ENCODE measurements at regions not wholly inside any gene's neighbourhood (a gene's known extent, or its start where the extent isn't known, plus 50 kb on each side); places are given as distances from the start of the nearest gene placed in this dataset.

GRCh38 chr7:49425277-49425818, 348.1 kb upstream of the VWC2 start:
- Histone ChIP-seq H3K27me3 (ENCODE audit: insufficient read depth, low read length, poor library complexity, severe bottlenecking) (no peaks in the 10 kb centered on the region), H2AFZ (ENCODE audit: low read length) (no peak overlapping the region), H3K9me3 (ENCODE audit: insufficient read depth, low read depth, low read length) (no peaks in the 10 kb centered on the region), H4K20me1 (ENCODE audit: insufficient read depth, low read length, poor library complexity, severe bottlenecking) (no peaks in the 10 kb centered on the region), H3K36me3 (ENCODE audit: insufficient read depth, low read length) (no peaks in the 10 kb centered on the region), H3K4me2 (ENCODE audit: low read depth, low read length, poor library complexity, severe bottlenecking) (no peak overlapping the region), H3F3A (ENCODE audit: low read depth) (no peaks in the 10 kb centered on the region), H3K9me2 (replicated peaks; ENCODE audit: low read depth, low read length) (no peaks in the 10 kb centered on the region), H3K4me1 (ENCODE audit: insufficient read depth, low read length, poor library complexity, severe bottlenecking) (no peaks in the 10 kb centered on the region), H3K9ac (ENCODE audit: low read depth, low read length, poor library complexity, severe bottlenecking) (no peak overlapping the region), H3K79me2 (ENCODE audit: insufficient read depth, low read length) (no peaks in the 10 kb centered on the region), H3K4me3 (ENCODE audit: low read length, poor library complexity, severe bottlenecking) (no peak overlapping the region)
- no peak for TF ChIP-seq EZH2phosphoT487 (IDR thresholded peaks at IDR 0.05; ENCODE audit: borderline replicate concordance)
- TF ChIP-seq, protein P1, sequence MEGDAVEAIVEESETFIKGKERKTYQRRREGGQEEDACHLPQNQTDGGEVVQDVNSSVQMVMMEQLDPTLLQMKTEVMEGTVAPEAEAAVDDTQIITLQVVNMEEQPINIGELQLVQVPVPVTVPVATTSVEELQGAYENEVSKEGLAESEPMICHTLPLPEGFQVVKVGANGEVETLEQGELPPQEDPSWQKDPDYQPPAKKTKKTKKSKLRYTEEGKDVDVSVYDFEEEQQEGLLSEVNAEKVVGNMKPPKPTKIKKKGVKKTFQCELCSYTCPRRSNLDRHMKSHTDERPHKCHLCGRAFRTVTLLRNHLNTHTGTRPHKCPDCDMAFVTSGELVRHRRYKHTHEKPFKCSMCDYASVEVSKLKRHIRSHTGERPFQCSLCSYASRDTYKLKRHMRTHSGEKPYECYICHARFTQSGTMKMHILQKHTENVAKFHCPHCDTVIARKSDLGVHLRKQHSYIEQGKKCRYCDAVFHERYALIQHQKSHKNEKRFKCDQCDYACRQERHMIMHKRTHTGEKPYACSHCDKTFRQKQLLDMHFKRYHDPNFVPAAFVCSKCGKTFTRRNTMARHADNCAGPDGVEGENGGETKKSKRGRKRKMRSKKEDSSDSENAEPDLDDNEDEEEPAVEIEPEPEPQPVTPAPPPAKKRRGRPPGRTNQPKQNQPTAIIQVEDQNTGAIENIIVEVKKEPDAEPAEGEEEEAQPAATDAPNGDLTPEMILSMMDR (conservative IDR thresholded peaks at IDR 0.05; ENCODE audit: low read length) = no peak

GRCh38 chr7:49432254-49432653, 341.2 kb upstream of the VWC2 start:
- Histone ChIP-seq H3K4me3 (ENCODE audit: low read length, poor library complexity, severe bottlenecking) (no peak overlapping the region), H3K4me1 (ENCODE audit: insufficient read depth, low read length, poor library complexity, severe bottlenecking) (no peaks in the 10 kb centered on the region), H3K36me3 (ENCODE audit: insufficient read depth, low read length) (no peaks in the 10 kb centered on the region), H4K20me1 (ENCODE audit: insufficient read depth, low read length, poor library complexity, severe bottlenecking) (no peaks in the 10 kb centered on the region), H3K4me2 (ENCODE audit: low read depth, low read length, poor library complexity, severe bottlenecking) (no peak overlapping the region), H3K27me3 (ENCODE audit: insufficient read depth, low read length, poor library complexity, severe bottlenecking) (no peaks in the 10 kb centered on the region), H3F3A (ENCODE audit: low read depth) (no peaks in the 10 kb centered on the region), H3K79me2 (ENCODE audit: insufficient read depth, low read length) (no peaks in the 10 kb centered on the region), H2AFZ (ENCODE audit: low read length) (no peak overlapping the region), H3K9me3 (ENCODE audit: insufficient read depth, low read depth, low read length) (no peaks in the 10 kb centered on the region), H3K9ac (ENCODE audit: low read depth, low read length, poor library complexity, severe bottlenecking) (no peak overlapping the region), H3K9me2 (replicated peaks; ENCODE audit: low read depth, low read length) (no peaks in the 10 kb centered on the region)
- no peak for TF ChIP-seq EZH2phosphoT487 (IDR thresholded peaks at IDR 0.05; ENCODE audit: borderline replicate concordance)
- TF ChIP-seq, protein P1 (conservative IDR thresholded peaks at IDR 0.05; ENCODE audit: low read length) = no peak

GRCh38 chr7:49433794-49434193, 339.6 kb upstream of the VWC2 start:
- H3F3A ChIP-seq (ENCODE audit: low read depth) = no peaks in the 10 kb centered on the region
- no peak overlapping the region for H2AFZ ChIP-seq (ENCODE audit: low read length)
- H3K9me3 ChIP-seq (ENCODE audit: insufficient read depth, low read depth, low read length) = no peaks in the 10 kb centered on the region
- TF ChIP-seq EZH2phosphoT487 (IDR thresholded peaks at IDR 0.05; ENCODE audit: borderline replicate concordance) = no peak
- TF ChIP-seq, protein P1 (conservative IDR thresholded peaks at IDR 0.05; ENCODE audit: low read length) = no peak
- H3K9ac ChIP-seq (ENCODE audit: low read depth, low read length, poor library complexity, severe bottlenecking) = no peak overlapping the region
- H3K4me3 ChIP-seq (ENCODE audit: low read length, poor library complexity, severe bottlenecking) = no peak overlapping the region
- no peaks in the 10 kb centered on the region for H3K9me2 ChIP-seq (replicated peaks; ENCODE audit: low read depth, low read length)
- no peak overlapping the region for H3K4me2 ChIP-seq (ENCODE audit: low read depth, low read length, poor library complexity, severe bottlenecking)
- no peaks in the 10 kb centered on the region for H3K36me3 ChIP-seq (ENCODE audit: insufficient read depth, low read length)
- no peaks in the 10 kb centered on the region for H3K4me1 ChIP-seq (ENCODE audit: insufficient read depth, low read length, poor library complexity, severe bottlenecking)
- no peaks in the 10 kb centered on the region for H3K27me3 ChIP-seq (ENCODE audit: insufficient read depth, low read length, poor library complexity, severe bottlenecking)
- H3K79me2 ChIP-seq (ENCODE audit: insufficient read depth, low read length) = no peaks in the 10 kb centered on the region
- H4K20me1 ChIP-seq (ENCODE audit: insufficient read depth, low read length, poor library complexity, severe bottlenecking) = no peaks in the 10 kb centered on the region

All from Loucy (cell line).